Uterus (tissue), 2 donors: ENCODE measurements at regions not wholly inside any gene's neighbourhood (a gene's known extent, or its start where the extent isn't known, plus 50 kb on each side); places are given as distances from the start of the nearest gene placed in this dataset.

Experiments used
- POLR2A ChIP-seq, 2 donors: fragments of 450-650 bp; IDR thresholded peaks; one replicate each; pipeline ENCODE4 v1.6.1; 2016; ENCODE audit warnings: antibody characterized with exemption in 2 of 2, mild to moderate bottlenecking in 1 of 2, moderate library complexity in 1 of 2
- TF ChIP-seq, protein P1 (sequence below), 4 experiments: fragments of 200-600 bp in 2 of 4; fragments of 450-650 bp in 2 of 4; sonication (generic) in 2 of 4; IDR thresholded peaks; one replicate each; pipeline ENCODE4 v1.5.1; 2016 to 2019; ENCODE audit warnings: antibody characterized with exemption in 4 of 4, mild to moderate bottlenecking in 2 of 4, moderate library complexity in 1 of 4

DNA sequence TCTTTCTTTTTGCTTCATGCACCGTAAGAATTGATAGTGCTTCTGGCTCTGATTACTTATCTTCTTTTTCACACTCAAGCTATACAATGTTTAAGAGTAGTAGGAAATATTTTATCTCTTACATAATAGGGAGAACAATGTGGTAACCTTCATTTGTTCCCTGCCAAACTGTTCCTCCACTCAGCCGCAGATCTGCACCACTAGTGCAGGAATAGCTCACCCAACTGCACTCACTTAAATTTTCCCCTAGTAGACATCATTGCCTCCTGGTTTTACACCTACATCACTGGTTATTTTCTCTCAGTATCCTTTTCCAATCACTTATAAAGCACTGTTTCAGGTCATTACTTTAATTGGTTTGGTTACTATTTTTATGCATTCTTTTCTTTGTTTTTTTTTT lies 283.5 kb upstream of the ZNF804A start:
- TF ChIP-seq, protein P1, sequence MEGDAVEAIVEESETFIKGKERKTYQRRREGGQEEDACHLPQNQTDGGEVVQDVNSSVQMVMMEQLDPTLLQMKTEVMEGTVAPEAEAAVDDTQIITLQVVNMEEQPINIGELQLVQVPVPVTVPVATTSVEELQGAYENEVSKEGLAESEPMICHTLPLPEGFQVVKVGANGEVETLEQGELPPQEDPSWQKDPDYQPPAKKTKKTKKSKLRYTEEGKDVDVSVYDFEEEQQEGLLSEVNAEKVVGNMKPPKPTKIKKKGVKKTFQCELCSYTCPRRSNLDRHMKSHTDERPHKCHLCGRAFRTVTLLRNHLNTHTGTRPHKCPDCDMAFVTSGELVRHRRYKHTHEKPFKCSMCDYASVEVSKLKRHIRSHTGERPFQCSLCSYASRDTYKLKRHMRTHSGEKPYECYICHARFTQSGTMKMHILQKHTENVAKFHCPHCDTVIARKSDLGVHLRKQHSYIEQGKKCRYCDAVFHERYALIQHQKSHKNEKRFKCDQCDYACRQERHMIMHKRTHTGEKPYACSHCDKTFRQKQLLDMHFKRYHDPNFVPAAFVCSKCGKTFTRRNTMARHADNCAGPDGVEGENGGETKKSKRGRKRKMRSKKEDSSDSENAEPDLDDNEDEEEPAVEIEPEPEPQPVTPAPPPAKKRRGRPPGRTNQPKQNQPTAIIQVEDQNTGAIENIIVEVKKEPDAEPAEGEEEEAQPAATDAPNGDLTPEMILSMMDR (IDR thresholded peaks at IDR 0.05) = no peak
- TF ChIP-seq POLR2A (IDR thresholded peaks at IDR 0.05) = no peak
